HG03442 (cell line): ENCODE measurements at regions not wholly inside any gene's neighbourhood (a gene's known extent, or its start where the extent isn't known, plus 50 kb on each side); places are given as distances from the start of the nearest gene placed in this dataset.

Experiments used
- ATAC-seq: cut with Tn5 transposase; IDR thresholded peaks from one replicate; pipeline ENCODE4 v1.9.1; 2021; ENCODE audit warnings: mild to moderate bottlenecking, moderate library complexity; ENCODE audit not compliant: unreplicated experiment

DNA sequence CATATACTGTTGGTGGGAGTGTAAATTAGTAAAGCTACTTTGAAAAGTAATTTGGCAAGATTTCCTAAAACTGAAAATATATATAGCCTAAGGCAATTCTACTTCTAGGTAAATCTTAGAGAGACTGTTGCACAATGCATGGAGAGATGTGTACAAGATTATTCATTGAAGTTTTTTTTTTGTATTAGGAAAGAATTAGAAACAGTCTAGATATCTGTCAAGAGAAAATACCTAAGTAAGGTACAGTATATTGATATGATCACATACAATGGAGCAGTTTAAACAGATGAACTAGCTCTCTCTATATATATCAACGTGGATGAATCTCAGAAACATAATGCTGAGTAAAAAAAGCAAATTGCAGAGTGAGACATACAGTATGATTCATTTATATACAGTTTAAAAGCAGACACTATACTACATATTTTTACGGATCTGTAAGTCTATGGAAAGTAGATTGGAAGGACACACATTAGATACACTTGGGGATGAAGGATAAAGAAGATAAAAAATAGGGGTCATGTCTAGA is 59.3 kb upstream of the ACVR1 start:
- no peak for ATAC-seq

DNA sequence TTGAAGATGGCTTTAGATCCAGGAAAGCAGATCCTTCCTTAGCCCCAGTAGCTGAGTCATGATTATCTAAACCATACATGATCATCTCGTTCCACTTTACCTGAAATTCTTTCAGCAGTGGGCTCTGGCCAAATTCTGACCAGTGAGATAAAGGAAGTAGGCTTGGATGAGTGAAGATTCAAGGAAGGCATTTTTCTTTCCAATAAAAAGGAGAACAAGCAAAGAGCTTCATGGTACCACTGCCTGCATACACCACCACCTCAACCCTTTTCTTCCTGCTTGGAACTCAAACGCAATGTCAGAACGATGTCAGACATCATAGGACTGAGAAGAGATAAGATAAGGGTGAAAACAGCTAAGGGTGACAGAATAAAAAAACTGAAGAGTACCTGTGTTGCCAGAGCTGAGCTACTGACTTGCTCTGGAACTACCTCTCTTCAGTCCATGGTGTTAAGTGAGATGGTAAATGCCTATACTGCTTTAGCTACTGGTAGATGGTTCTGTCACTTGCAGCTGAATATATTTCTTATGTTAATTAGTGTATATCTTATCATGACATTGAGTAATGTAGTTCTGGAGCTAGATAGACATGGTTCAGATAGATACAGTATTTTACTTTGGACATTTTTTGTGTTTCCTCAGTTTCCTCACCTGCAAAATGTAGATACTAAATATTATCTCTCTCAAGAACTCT is 58.7 kb upstream of the ACVR1 start:
- no peak for ATAC-seq

DNA sequence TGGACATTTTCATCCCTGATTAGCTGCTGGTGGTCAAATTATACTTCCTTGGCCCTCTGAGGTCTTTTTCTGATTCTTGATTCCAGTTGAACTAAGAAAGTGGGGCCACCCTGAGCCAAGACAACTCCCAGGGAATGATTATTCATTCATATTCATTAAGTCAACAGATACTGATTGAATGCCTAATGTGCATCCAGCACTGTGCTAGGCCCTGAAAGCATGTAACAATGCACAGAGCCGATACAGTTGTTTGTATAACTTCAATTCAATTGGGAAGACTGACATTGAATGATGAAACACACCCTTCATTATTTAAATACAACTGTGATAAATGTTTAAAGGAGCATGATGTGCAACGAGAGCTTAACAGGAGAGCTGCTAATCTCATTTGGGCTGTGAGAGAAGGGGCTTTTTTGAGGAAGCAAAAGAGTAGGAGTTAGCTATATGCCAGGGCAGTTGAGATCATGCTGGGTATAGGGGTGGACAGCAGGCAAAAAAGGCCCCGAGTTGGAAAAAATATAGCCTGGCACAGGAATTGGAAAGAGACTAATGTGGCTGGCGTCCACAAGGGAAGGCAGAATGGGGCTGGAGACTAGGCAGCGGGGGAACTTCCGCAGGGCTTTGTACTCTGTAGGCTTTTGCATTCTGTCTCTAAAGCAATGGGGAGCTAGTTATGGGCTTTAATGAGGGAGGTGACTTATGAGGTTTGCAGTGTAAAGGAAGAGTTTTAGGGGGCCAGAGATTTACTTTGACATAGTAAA is 57.2 kb upstream of the ACVR1 start:
- ATAC-seq: no peak

DNA sequence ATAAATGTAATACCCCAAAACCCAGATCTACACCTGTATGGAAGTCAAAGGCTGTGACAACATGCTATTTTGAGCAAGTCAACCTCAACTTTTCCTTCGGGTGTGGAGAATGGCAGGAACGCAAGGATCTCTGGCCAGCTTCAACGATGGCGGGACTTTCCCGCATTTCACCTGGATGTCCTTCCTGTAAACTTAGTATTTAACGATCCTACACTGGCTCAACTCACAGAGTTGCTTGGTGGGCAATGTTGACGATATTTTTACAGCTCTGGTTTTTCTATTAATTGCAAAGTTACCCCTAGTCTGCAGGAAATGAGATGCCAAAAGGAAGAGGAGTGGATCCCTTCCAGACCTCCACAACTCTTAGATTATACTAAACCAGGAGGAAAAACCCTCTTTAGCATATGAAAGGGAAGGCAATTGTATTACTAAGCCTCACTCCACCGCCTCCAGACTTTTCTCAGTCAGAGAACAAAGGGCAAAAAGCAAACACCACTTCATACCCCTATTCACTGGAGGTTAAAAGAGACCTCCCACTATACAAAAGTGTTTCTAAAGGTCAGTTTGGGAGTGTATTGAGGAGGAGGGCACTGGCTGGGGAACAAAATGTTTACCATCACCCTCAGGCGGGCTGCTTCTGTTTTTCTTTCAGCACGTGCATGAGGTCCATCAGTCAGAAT is 56.5 kb upstream of the ACVR1 start:
- ATAC-seq: no peak

DNA sequence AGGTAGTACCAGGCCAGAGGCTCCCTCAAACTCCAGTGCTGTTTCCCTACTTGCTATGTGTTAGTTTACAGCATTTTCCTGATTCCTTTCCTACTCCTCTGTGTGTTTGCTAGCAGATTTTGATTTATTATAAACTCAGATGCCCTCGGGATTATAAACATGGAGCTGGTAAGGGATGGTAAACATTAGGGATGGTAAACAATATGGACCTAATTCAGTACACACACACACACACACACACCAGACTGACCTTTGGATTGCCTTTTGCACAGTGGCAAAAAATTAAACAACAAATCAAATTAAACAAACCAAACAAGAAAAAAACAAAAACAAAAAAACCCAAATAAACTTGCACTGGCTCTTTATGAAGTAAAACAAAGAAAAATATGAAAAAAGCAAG is 55.4 kb upstream of the ACVR1 start:
- no peak for ATAC-seq

DNA sequence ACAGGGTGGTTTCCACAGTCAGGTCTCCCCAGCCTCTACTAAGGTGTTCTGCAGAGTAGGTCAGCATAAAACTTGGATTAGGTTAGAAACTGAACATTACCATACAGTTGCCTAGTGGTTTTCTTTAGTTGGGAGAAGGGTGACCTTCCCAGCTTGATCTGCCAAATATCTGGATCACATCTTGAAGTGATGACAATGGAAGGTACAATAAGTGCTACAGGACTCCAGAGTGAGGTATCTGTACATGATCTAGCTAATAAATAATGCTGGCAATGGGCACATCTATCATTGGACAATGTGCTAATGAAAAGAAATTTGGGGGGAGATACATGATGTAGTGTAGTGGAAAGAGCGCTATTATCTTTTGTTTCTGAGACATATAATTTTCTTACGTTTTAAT is 54.6 kb upstream of the ACVR1 start:
- no peak for ATAC-seq

DNA sequence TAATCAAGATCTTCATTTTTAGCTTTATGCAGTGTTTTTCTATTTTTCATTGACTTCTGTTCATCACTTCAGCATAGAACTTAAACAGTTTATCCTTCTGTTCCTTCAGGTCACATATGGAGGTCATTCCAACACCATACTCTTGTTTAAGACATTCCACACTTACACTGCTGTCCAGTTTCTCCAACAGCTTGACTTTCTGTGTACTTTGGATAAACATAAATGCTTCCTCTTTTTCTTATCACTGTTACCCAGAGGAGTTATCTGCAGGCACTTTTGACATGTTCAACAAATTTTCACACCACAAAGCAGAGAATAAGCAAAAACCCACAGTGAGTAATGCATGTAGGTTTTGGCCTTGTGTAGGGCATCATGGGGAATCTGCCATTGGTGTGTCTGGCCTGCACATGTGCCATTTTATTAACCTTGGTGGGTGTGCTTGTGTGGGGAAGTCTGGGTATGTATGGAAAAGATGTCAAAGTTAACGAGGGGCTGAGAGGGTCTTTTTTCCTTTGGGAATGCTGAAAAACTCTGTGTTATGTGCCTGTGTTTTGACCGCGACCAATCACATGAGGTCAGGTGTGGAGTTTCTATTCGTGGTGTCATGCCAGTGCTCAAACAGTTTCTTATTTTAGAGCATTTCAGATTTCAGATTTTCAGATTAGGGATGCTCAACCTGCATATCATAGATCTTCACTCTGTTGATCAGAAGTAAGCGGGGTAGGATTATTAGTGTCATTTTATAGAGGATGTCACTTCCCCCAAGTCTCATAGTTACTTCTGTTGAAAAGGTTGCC is 53.9 kb upstream of the ACVR1 start:
- ATAC-seq: no peak

DNA sequence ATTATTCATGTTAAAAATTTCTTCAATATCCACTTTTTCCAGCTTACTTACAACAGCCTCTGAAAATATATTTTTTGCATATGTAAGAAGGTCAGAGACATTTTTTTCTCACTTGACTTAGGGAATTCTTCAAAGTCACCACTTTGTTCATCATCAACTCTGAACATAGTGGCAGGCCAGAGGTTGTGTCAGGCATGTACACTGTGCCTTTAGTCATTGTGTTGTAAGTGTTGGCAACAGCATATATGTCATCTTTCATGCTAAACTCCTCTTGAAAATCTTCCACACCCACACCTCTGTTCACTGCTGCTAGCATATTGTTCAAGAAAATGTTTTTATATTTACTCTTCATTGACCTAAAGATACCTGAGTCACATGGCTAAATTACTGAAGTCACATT is 52.2 kb upstream of the ACVR1 start:
- ATAC-seq: no peak

DNA sequence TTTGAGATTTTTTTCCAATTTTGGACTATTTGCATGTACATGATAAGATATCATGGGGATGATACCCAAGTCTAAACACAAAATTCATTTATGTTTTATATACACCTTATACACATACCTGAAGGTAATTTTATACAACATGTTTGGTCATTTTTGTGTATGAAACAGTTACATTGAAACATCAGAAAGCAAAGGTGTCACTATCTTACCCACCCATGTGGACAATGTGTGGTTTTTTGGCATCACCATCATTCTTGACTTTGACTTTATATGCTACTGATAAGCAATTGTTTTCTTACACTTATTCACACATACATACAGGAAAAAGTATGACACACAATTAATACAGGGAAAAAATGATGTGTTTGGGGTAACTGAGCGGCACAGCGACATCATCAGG is 51.0 kb upstream of the ACVR1 start:
- ATAC-seq: no peak
